Mesenchymal stem cell (in vitro differentiated cells and primary cell): ENCODE measurements at regions not wholly inside any gene's neighbourhood (a gene's known extent, or its start where the extent isn't known, plus 50 kb on each side); places are given as distances from the start of the nearest gene placed in this dataset.

Experiments
- DNase-seq: peaks from one replicate; pipeline ENCODE4 v3.0.0-alpha.2; 2013
- H2AFZ ChIP-seq: one replicate; pipeline ENCODE4 v1.6.1; 2013; ENCODE audit warnings: low read depth, mild to moderate bottlenecking, control low read depth, inconsistent platforms, low read length, moderate library complexity
- H2AK5ac ChIP-seq: 2 replicates; pipeline ENCODE4 v1.6.1; 2013; ENCODE audit warnings: low read length, moderate library complexity, mild to moderate bottlenecking, inconsistent platforms; ENCODE audit not compliant: severe bottlenecking
- H2BK120ac ChIP-seq: one replicate; pipeline ENCODE4 v1.6.1; 2013; ENCODE audit warnings: low read depth, mild to moderate bottlenecking, inconsistent platforms, low read length, moderate library complexity
- H2BK12ac ChIP-seq, 2 experiments: one replicate each; pipeline ENCODE4 v1.6.1; 2013; ENCODE audit warnings: inconsistent platforms in 2 of 2, low read length in 2 of 2, mild to moderate bottlenecking in 2 of 2, moderate library complexity in 2 of 2, control low read depth in 1 of 2
- H2BK15ac ChIP-seq: one replicate; pipeline ENCODE4 v1.6.1; 2013; ENCODE audit warnings: mild to moderate bottlenecking, low read depth, inconsistent platforms; ENCODE audit not compliant: poor library complexity, severe bottlenecking
- H2BK5ac ChIP-seq: 2 replicates; pipeline ENCODE4 v1.6.1; 2013; ENCODE audit warnings: low read depth, mild to moderate bottlenecking, low read length, control low read depth, inconsistent platforms; ENCODE audit not compliant: poor library complexity, severe bottlenecking
- H3K14ac ChIP-seq, 2 experiments: one replicate each; pipeline ENCODE4 v1.6.1; 2013; ENCODE audit warnings: inconsistent platforms in 2 of 2, low read length in 2 of 2, control low read depth in 1 of 2, mild to moderate bottlenecking in 1 of 2, moderate library complexity in 1 of 2
- H3K18ac ChIP-seq, 2 experiments: one replicate each; pipeline ENCODE4 v1.6.1; 2013; ENCODE audit warnings: inconsistent platforms in 2 of 2, low read length in 2 of 2, control low read depth in 1 of 2, low read depth in 1 of 2, mild to moderate bottlenecking in 1 of 2
- H3K23ac ChIP-seq, 2 experiments: one replicate each; pipeline ENCODE4 v1.6.1; 2013; ENCODE audit warnings: inconsistent platforms in 2 of 2, low read length in 2 of 2, mild to moderate bottlenecking in 2 of 2, moderate library complexity in 2 of 2, control low read depth in 1 of 2
- H3K27ac ChIP-seq: 2 replicates; pipeline ENCODE4 v1.5.1; 2013; ENCODE audit warnings: mild to moderate bottlenecking, moderate library complexity, low read length, control low read depth, inconsistent platforms; ENCODE audit not compliant: poor library complexity, severe bottlenecking
- H3K27me3 ChIP-seq, 2 experiments: 2 replicates each; pipeline versions ENCODE4 v1.6.1 to v1.7.0; 2013; ENCODE audit warnings: low read length in 2 of 2, mild to moderate bottlenecking in 2 of 2, moderate library complexity in 2 of 2, control low read depth in 1 of 2, inconsistent platforms in 1 of 2; ENCODE audit not compliant: control insufficient read depth in 1 of 2, insufficient read depth in 1 of 2
- H3K36me3 ChIP-seq, 2 experiments: 2 replicates each; pipeline versions ENCODE4 v1.6.1 to v1.7.0; 2013; ENCODE audit warnings: low read length in 2 of 2, control low read depth in 1 of 2, inconsistent platforms in 1 of 2, low read depth in 1 of 2, mild to moderate bottlenecking in 1 of 2; ENCODE audit not compliant: insufficient read depth in 2 of 2, control insufficient read depth in 1 of 2
- H3K4ac ChIP-seq, 2 experiments: one replicate each; pipeline ENCODE4 v1.6.1; 2013; ENCODE audit warnings: inconsistent platforms in 2 of 2, low read length in 2 of 2, mild to moderate bottlenecking in 2 of 2, moderate library complexity in 2 of 2, control low read depth in 1 of 2, low read depth in 1 of 2
- H3K4me1 ChIP-seq: 2 replicates; pipeline ENCODE4 v1.6.1; 2013; ENCODE audit warnings: low read depth, low read length, control low read depth; ENCODE audit not compliant: control insufficient read depth, insufficient read depth
- H3K4me2 ChIP-seq: 2 replicates; pipeline ENCODE4 v1.6.1; 2013; ENCODE audit warnings: low read length, mild to moderate bottlenecking, inconsistent platforms; ENCODE audit not compliant: poor library complexity, severe bottlenecking
- H3K4me3 ChIP-seq, 2 experiments: 2 replicates each; pipeline versions ENCODE4 v1.5.1 to v1.7.0; 2013; ENCODE audit warnings: low read length in 2 of 2, mild to moderate bottlenecking in 2 of 2, control low read depth in 1 of 2, low read depth in 1 of 2; ENCODE audit not compliant: insufficient read depth in 1 of 2
- H3K79me1 ChIP-seq: replicated peaks from 2 replicates; pipeline ENCODE4 v1.6.1; 2013; ENCODE audit warnings: mild to moderate bottlenecking, control low read depth, low read length, inconsistent platforms; ENCODE audit not compliant: poor library complexity, severe bottlenecking
- H3K9ac ChIP-seq: 2 replicates; pipeline ENCODE4 v1.7.0; 2013; ENCODE audit warnings: mild to moderate bottlenecking, low read length, moderate library complexity
- H3K9me3 ChIP-seq: 2 replicates; pipeline ENCODE4 v1.7.0; 2013; ENCODE audit warnings: mild to moderate bottlenecking, low read length; ENCODE audit not compliant: control insufficient read depth
- H4K8ac ChIP-seq: one replicate; pipeline ENCODE4 v1.6.1; 2013; ENCODE audit warnings: inconsistent platforms, mild to moderate bottlenecking, low read length, moderate library complexity
- H4K91ac ChIP-seq: one replicate; pipeline ENCODE4 v1.6.1; 2013; ENCODE audit warnings: mild to moderate bottlenecking, low read length, inconsistent platforms
- WGBS: methylation state at CpG from one replicate; pipeline ENCODE4 v1.1.7; 2013; ENCODE audit warnings: mixed read lengths; 5-methylcytosine and 5-hydroxymethylcytosine counted together

DNA sequence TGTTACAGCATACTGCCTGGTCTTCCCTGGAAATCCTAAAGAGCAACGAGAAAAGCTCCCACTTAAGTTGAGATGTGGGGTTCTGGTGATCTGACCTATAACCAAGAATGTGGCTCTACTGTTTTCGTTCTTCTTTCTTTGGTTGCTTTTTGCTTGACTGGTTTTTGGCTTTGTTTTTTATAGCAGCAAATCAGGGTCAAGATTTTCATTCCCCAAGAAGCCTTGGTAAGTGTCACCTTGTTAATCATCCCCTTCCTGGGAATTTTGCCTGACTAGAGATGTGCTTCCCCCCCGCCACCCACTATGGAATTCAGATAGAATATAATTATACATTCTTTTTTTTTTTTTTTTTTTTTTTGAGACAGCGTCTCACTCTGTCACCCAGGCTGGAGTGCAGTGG, 116.7 kb upstream of the FOXN3 start:
- Histone ChIP-seq H2BK5ac (no peak overlapping the region), H3K4me2 (no peak overlapping the region), H3K36me3 (no peaks in the 10 kb centered on the region), H3K27me3 (no peaks in the 10 kb centered on the region), H4K91ac (no peak overlapping the region), H3K4me1 (peaks cover 2% of the 10 kb centered on the region), H3K9ac (no peak overlapping the region), H2BK15ac (no peak overlapping the region), H2AK5ac (no peak overlapping the region), H3K18ac (no peak overlapping the region), H3K4ac (no peak overlapping the region), H2BK120ac (no peak overlapping the region), H3K23ac (no peak overlapping the region), H2BK12ac (no peak overlapping the region), H3K14ac (no peak overlapping the region), H2AFZ (no peak overlapping the region), H4K8ac (no peak overlapping the region), H3K4me3 (no peak overlapping the region), H3K27ac (no peak overlapping the region), H3K79me1 (peaks cover 14% of the 10 kb centered on the region), H3K9me3 (no peaks in the 10 kb centered on the region)
- no peak for DNase-seq
- 95% methylated on average over 2 of the region's 4 CpGs for WGBS

DNA sequence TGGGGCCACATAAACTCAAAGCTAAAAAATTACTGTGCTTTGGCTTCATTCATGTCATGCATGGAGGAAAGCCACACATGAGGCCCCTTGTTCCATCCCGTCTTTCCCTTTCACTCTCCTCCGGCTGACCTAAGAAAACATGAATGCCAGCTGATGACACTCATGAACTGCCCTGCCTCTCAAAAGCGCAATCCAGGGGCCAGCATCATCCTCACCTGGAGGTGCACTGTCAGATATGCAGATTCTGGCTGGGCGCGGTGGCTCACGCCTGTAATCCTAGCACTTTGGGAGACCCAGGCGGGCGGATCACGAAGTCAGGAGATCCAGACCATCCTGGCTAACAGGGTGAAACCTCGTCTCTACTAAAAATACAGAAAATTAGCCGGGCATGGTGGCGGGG, 116.1 kb upstream of the FOXN3 start:
- Histone ChIP-seq H2BK15ac (no peak overlapping the region), H3K14ac (no peak overlapping the region), H2BK120ac (no peak overlapping the region), H2BK12ac (no peak overlapping the region), H3K27me3 (no peaks in the 10 kb centered on the region), H3K79me1 (peaks cover 13% of the 10 kb centered on the region), H3K36me3 (no peaks in the 10 kb centered on the region), H2BK5ac (no peak overlapping the region), H3K4ac (no peak overlapping the region), H3K9me3 (no peaks in the 10 kb centered on the region), H4K91ac (no peak overlapping the region), H3K9ac (no peak overlapping the region), H3K4me2 (no peak overlapping the region), H3K27ac (no peak overlapping the region), H3K18ac (no peak overlapping the region), H3K4me1 (peaks cover 2% of the 10 kb centered on the region), H4K8ac (no peak overlapping the region), H3K23ac (no peak overlapping the region), H2AFZ (no peak overlapping the region), H2AK5ac (no peak overlapping the region), H3K4me3 (no peak overlapping the region)
- WGBS: 98% methylated on average over 12 of the region's 12 CpGs
- DNase-seq: no peak

DNA sequence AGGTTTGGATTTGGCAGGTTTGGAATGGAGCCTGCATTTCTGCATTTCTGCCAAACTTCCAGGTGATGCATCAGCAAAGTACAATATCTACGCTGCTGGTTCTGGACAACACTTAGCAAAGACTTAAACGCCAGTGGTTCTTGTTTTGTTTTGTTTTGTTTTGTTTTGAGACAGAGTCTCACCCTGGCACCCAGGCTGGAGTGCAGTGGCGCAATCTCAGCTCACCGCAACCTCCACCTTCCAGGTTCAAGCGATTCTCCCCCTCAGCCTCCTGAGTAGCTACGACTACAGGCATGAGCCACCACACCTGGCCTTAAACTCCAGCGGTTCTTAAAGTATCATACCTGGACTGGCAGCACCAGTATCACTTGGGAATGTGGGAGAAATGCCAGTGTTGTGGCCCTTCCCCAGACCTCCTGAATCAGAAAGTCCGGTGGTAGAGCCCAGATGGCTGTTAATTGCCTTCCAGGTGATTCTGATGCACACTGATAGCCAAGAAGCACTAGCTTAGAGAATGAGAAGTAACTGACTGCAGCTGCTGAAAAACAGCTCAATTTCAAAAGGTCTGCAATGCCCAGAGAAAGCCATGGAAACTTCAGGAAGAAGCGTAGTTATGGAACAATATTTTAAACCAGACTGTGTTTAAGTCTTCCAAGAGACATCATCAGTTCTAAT, 114.8 kb upstream of the FOXN3 start:
- no peak overlapping the region for H2BK12ac ChIP-seq
- no peak overlapping the region for H3K9ac ChIP-seq
- no peak overlapping the region for H2AK5ac ChIP-seq
- H2BK15ac ChIP-seq: no peak overlapping the region
- DNase-seq: no peak
- H3K9me3 ChIP-seq: no peaks in the 10 kb centered on the region
- H3K23ac ChIP-seq: no peak overlapping the region
- no peak overlapping the region for H2AFZ ChIP-seq
- H3K27me3 ChIP-seq: no peaks in the 10 kb centered on the region
- H3K4ac ChIP-seq: no peak overlapping the region
- H4K91ac ChIP-seq: no peak overlapping the region
- no peak overlapping the region for H3K4me3 ChIP-seq
- H3K4me2 ChIP-seq: no peak overlapping the region
- no peak overlapping the region for H4K8ac ChIP-seq
- no peak overlapping the region for H3K18ac ChIP-seq
- no peak overlapping the region for H2BK5ac ChIP-seq
- H3K4me1 ChIP-seq: peaks cover 2% of the 10 kb centered on the region
- no peak overlapping the region for H2BK120ac ChIP-seq
- no peaks in the 10 kb centered on the region for H3K36me3 ChIP-seq
- no peak overlapping the region for H3K14ac ChIP-seq
- WGBS: 95% methylated on average over 9 of the region's 9 CpGs
- H3K79me1 ChIP-seq: peaks cover 10% of the 10 kb centered on the region
- H3K27ac ChIP-seq: no peak overlapping the region

DNA sequence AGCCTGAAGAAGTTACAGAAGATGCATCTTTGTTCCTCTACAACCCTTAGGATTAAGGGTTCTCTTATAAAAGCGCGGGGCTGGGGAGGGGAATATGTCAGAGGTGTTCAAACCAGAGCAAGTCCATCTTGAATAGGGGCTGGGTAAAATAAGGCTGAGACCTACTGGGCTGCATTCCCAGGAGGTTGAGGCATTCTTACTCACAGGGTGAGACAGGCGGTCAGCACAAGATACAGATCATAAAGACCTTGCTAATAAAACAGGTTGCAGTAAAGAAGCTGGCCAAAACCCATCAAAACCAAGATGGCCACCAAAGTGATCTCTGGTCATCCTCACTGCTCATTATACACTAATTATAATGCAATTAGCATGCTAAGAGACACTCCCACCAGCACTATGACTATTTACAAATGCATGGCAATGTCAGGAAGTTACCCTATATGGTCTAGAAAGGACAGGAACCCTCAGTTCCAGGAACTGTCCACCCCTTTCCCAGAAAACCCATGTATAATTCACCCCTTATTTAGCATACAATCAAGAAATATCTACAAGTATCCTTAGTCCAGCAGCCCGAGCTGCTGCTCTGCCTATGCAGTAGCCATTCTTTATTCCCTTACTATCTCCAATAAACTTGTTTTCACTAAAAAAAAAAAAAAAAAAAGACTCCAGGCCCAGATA, 108.1 kb upstream of the FOXN3 start:
- Histone ChIP-seq H3K9me3 (peaks cover 11% of the 10 kb centered on the region), H3K4me2 (no peak overlapping the region), H2AFZ (no peak overlapping the region), H3K18ac (no peak overlapping the region), H3K27me3 (no peaks in the 10 kb centered on the region), H3K4me3 (no peak overlapping the region), H4K8ac (no peak overlapping the region), H2BK120ac (no peak overlapping the region), H3K14ac (no peak overlapping the region), H4K91ac (no peak overlapping the region), H3K4ac (no peak overlapping the region), H2BK15ac (no peak overlapping the region), H2BK12ac (no peak overlapping the region), H3K4me1 (no peaks in the 10 kb centered on the region), H3K79me1 (peaks cover 4% of the 10 kb centered on the region), H3K9ac (no peak overlapping the region), H2BK5ac (no peak overlapping the region), H3K27ac (no peak overlapping the region), H3K36me3 (no peaks in the 10 kb centered on the region), H3K23ac (no peak overlapping the region), H2AK5ac (no peak overlapping the region)
- no peak for DNase-seq
- WGBS: 83% methylated on average over 4 of the region's 4 CpGs
